SU-DHL-6 (cell line): ENCODE measurements at regions not wholly inside any gene's neighbourhood (a gene's known extent, or its start where the extent isn't known, plus 50 kb on each side); places are given as distances from the start of the nearest gene placed in this dataset.

Experiments
- H2AFZ ChIP-seq: fragments of 200-600 bp; sonication (generic); 2 replicates; pipeline ENCODE4 v1.6.1; 2014; ENCODE audit warnings: low read depth, mild to moderate bottlenecking, moderate library complexity, mixed read lengths, antibody characterized with exemption, low read length; ENCODE audit not compliant: severe bottlenecking
- H3F3A ChIP-seq: fragments of 200-600 bp; shearing (Covaris generic); 2 replicates; pipeline ENCODE4 v1.6.0; 2016; ENCODE audit warnings: antibody characterized with exemption, mild to moderate bottlenecking; ENCODE audit not compliant: insufficient read depth
- H3K27ac ChIP-seq: fragments of 200-600 bp; sonication (generic); 2 replicates; pipeline ENCODE4 v1.5.1; 2016; ENCODE audit warnings: low read depth, mild to moderate bottlenecking, low read length, moderate library complexity, mixed read lengths
- H3K27me3 ChIP-seq: fragments of 200-600 bp; sonication (generic), shearing (Covaris generic); 2 replicates; pipeline ENCODE4 v1.6.0; 2014; ENCODE audit warnings: mild to moderate bottlenecking, low read length
- H3K36me3 ChIP-seq: fragments of 200-600 bp; sonication (generic); 2 replicates; pipeline ENCODE4 v1.6.1; 2014; ENCODE audit warnings: mild to moderate bottlenecking, low read length, mixed read lengths
- H3K4me2 ChIP-seq: fragments of 300-600, 200-600 bp; shearing (Covaris generic), sonication (generic); 2 replicates; pipeline ENCODE4 v1.6.0; 2014; ENCODE audit warnings: low read length, low read depth, mild to moderate bottlenecking; ENCODE audit not compliant: poor library complexity, severe bottlenecking
- H3K4me3 ChIP-seq: fragments of 200-600 bp; sonication (generic); 2 replicates; pipeline ENCODE4 v1.5.1; 2014; ENCODE audit warnings: antibody characterized with exemption, low read length, mild to moderate bottlenecking, mixed read lengths; ENCODE audit not compliant: insufficient read depth, poor library complexity, severe bottlenecking
- H3K79me2 ChIP-seq: fragments of 200-600 bp; sonication (generic); 2 replicates; pipeline ENCODE4 v1.6.1; 2014; ENCODE audit warnings: mild to moderate bottlenecking, low read length, moderate library complexity; ENCODE audit not compliant: insufficient read depth
- H3K9ac ChIP-seq: fragments of 200-600 bp; sonication (generic); 2 replicates; pipeline ENCODE4 v1.7.0; 2014; ENCODE audit warnings: mild to moderate bottlenecking, low read length
- H3K9me2 ChIP-seq: fragments of 200-600 bp; sonication (generic); replicated peaks from 2 replicates; pipeline ENCODE4 v1.6.1; 2014; ENCODE audit warnings: low read length; ENCODE audit not compliant: insufficient read depth
- H3K9me3 ChIP-seq: fragments of 200-600 bp; sonication (generic); 2 replicates; pipeline ENCODE4 v1.6.1; 2014; ENCODE audit warnings: low read length, mixed read lengths; ENCODE audit not compliant: insufficient read depth
- H4K20me1 ChIP-seq: fragments of 200-600 bp; sonication (generic); 2 replicates; pipeline ENCODE4 v1.6.1; 2014; ENCODE audit warnings: low read depth, mild to moderate bottlenecking, antibody characterized with exemption, low read length, moderate library complexity, mixed read lengths
- CTCF ChIP-seq: fragments of 200-600 bp; sonication (generic); IDR thresholded peaks from one replicate; pipeline ENCODE4 v1.5.1; 2017; ENCODE audit warnings: antibody characterized with exemption, mild to moderate bottlenecking, low read length, moderate library complexity; ENCODE audit not compliant: insufficient read depth, poor library complexity, severe bottlenecking
- EZH2phosphoT487 ChIP-seq: fragments of 200-600 bp; sonication (generic), shearing (Covaris generic); conservative IDR thresholded peaks from 2 replicates; pipeline ENCODE4 v1.6.1; 2018; ENCODE audit warnings: mild to moderate bottlenecking, antibody characterized with exemption, low read length, moderate library complexity, mixed read lengths

DNA sequence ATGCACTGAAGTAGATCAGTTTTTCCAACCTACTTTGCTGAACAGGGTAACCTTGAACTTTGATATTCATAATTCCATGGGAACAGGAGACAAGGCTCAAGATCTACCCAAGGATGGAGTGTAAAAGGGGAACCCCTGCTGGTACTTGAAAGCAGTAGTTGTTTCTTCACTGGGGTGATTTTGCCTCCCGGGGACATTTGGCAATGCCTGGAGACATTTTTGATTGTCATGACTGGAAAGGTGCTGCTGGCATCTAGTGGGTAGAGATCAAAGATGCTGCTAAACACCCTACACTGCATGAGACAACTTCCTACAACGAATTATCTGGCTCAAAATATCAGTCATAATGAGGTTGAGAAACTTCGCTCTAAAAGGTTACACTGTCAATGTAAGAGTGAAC is 214.8 kb upstream of the CTBP2 start:
- TF ChIP-seq EZH2phosphoT487: no peak
- no peak for TF ChIP-seq CTCF
- Histone ChIP-seq H3K27me3 (no peaks in the 10 kb centered on the region), H3K9me3 (no peaks in the 10 kb centered on the region), H3K4me3 (no peak overlapping the region), H3K27ac (no peak overlapping the region), H3K79me2 (no peaks in the 10 kb centered on the region), H4K20me1 (no peaks in the 10 kb centered on the region), H3F3A (no peaks in the 10 kb centered on the region), H2AFZ (no peak overlapping the region), H3K36me3 (no peaks in the 10 kb centered on the region), H3K9me2 (no peaks in the 10 kb centered on the region), H3K4me2 (no peak overlapping the region), H3K9ac (no peak overlapping the region)

GRCh38 chr10:125373546-125373945 is 213.2 kb upstream of the CTBP2 start:
- Histone ChIP-seq H3K36me3 (no peaks in the 10 kb centered on the region), H3K9me3 (no peaks in the 10 kb centered on the region), H3K9me2 (no peaks in the 10 kb centered on the region), H3K27ac (no peak overlapping the region), H3F3A (no peaks in the 10 kb centered on the region), H3K27me3 (no peaks in the 10 kb centered on the region), H3K4me2 (no peak overlapping the region), H4K20me1 (no peaks in the 10 kb centered on the region), H3K9ac (no peak overlapping the region), H3K4me3 (no peak overlapping the region), H3K79me2 (no peaks in the 10 kb centered on the region), H2AFZ (no peak overlapping the region)
- no peak for TF ChIP-seq EZH2phosphoT487
- no peak for TF ChIP-seq CTCF

DNA sequence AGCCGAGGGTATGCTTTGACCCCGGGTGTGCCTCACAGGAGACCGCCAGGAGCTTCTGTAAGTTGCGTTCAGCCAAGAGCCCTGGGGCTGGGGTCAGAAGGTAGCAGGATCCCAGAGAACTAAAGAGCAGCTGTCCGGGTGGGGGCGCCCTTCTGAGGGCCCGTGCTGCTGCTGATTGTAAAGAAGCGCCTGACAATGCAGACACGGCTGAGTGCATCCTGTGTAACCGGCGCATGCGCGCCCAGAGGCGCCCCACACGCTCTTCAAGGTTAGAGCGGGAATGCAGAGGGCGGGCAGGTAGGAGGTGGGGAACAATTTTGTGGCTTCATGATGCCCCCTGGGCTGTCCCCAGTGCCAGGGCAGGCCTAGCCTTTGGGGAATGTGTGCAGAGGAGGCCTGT is 210.2 kb upstream of the CTBP2 start:
- Histone ChIP-seq H2AFZ (no peak overlapping the region), H3K9ac (no peak overlapping the region), H3K4me2 (no peak overlapping the region), H3K36me3 (no peaks in the 10 kb centered on the region), H3F3A (no peaks in the 10 kb centered on the region), H3K79me2 (no peaks in the 10 kb centered on the region), H3K9me3 (no peaks in the 10 kb centered on the region), H3K4me3 (no peak overlapping the region), H3K27me3 (no peaks in the 10 kb centered on the region), H4K20me1 (no peaks in the 10 kb centered on the region), H3K27ac (no peak overlapping the region), H3K9me2 (no peaks in the 10 kb centered on the region)
- TF ChIP-seq CTCF (no peak), EZH2phosphoT487 (no peak)
